Hepatocyte (in vitro differentiated cells): ENCODE measurements at regions not wholly inside any gene's neighbourhood (a gene's known extent, or its start where the extent isn't known, plus 50 kb on each side); places are given as distances from the start of the nearest gene placed in this dataset.

Experiments
- DNase-seq: peaks from one replicate; pipeline ENCODE4 v3.0.0-alpha.2; 2016; ENCODE audit warnings: low spot score
- H2AFZ ChIP-seq: fragments of 200-600 bp; sonication (generic); 2 replicates; pipeline ENCODE4 v1.6.0; 2016; ENCODE audit warnings: antibody characterized with exemption, mild to moderate bottlenecking
- H3K27ac ChIP-seq: fragments of 200-600 bp; sonication (generic); 2 replicates; pipeline ENCODE4 v1.5.1; 2016; ENCODE audit warnings: mild to moderate bottlenecking
- H3K27me3 ChIP-seq: fragments of 200-600 bp; sonication (generic); 2 replicates; pipeline ENCODE4 v1.6.1; 2016
- H3K36me3 ChIP-seq: fragments of 200-600 bp; sonication (generic); replicated peaks from 2 replicates; pipeline ENCODE4 v1.5.1; 2016; ENCODE audit warnings: low read depth; ENCODE audit not compliant: insufficient read depth
- H3K4me1 ChIP-seq: fragments of 200-600 bp; sonication (generic); 2 replicates; pipeline ENCODE4 v1.5.1; 2016; ENCODE audit warnings: mild to moderate bottlenecking, moderate library complexity; ENCODE audit not compliant: insufficient read depth
- H3K4me2 ChIP-seq: fragments of 200-600 bp; sonication (generic); 2 replicates; pipeline ENCODE4 v1.6.0; 2016
- H3K4me3 ChIP-seq: fragments of 200-600 bp; sonication (generic); 2 replicates; pipeline ENCODE4 v1.5.1; 2016; ENCODE audit warnings: mild to moderate bottlenecking
- H3K79me2 ChIP-seq: fragments of 200-600 bp; sonication (generic); 2 replicates; pipeline ENCODE4 v1.6.0; 2017; ENCODE audit warnings: mild to moderate bottlenecking
- H3K9me2 ChIP-seq: fragments of 200-600 bp; sonication (generic); replicated peaks from 2 replicates; pipeline ENCODE4 v1.6.0; 2017; ENCODE audit warnings: mild to moderate bottlenecking; ENCODE audit not compliant: insufficient read depth
- H3K9me3 ChIP-seq: fragments of 200-600 bp; sonication (generic); 2 replicates; pipeline ENCODE4 v1.5.1; 2016; ENCODE audit warnings: low read depth, mild to moderate bottlenecking
- H4K20me1 ChIP-seq: fragments of 200-600 bp; sonication (generic); 2 replicates; pipeline ENCODE4 v1.6.0; 2016; ENCODE audit warnings: mild to moderate bottlenecking; ENCODE audit not compliant: insufficient read depth, poor library complexity, severe bottlenecking
- CTCF ChIP-seq: fragments of 200-600 bp; sonication (generic); IDR thresholded peaks from 2 replicates; pipeline ENCODE4 v1.5.1; 2016; ENCODE audit warnings: antibody characterized with exemption, mild to moderate bottlenecking; ENCODE audit not compliant: poor library complexity
- EZH2 ChIP-seq: fragments of 200-600 bp; sonication (generic); IDR thresholded peaks from 2 replicates; pipeline ENCODE4 v1.6.1; 2016; ENCODE audit warnings: antibody characterized with exemption, mild to moderate bottlenecking, borderline replicate concordance
- EZH2phosphoT487 ChIP-seq: fragments of 200-600 bp; sonication (generic); IDR thresholded peaks from one replicate; pipeline ENCODE4 v1.6.1; 2018; ENCODE audit warnings: antibody characterized with exemption, mild to moderate bottlenecking, low read depth, moderate library complexity; ENCODE audit not compliant: unreplicated experiment, severe bottlenecking
- WGBS: methylation state at CpG from one replicate; pipeline ENCODE4 v1.1.6; 2016; ENCODE audit warnings: low lambda C conversion rate; ENCODE audit errors: missing lambda C conversion rate; 5-methylcytosine and 5-hydroxymethylcytosine counted together

DNA sequence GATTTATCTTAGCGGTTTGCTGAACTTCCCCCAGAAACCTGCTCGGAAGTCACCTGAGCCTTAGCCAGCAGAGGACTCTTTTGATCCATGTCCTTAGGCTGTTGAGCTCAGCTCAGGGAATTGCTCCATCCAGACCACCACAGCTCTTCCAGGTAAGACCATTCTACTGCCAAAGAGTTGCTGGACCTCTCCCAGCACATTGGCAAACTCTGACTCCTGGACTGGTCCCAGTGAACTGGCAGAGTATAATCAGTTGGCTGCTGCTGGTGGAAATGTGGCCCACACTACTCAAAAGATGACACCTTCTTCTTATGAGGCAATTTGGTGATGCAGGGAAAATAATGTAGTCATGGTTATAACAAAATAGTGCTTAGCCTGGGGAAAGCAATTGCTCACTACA lies 308.8 kb upstream of the FIGN start:
- Histone ChIP-seq H3K27me3 (no peaks in the 10 kb centered on the region), H4K20me1 (no peaks in the 10 kb centered on the region), H3K4me2 (no peak overlapping the region), H3K4me1 (no peaks in the 10 kb centered on the region), H3K9me2 (no peaks in the 10 kb centered on the region), H3K27ac (no peak overlapping the region), H3K36me3 (no peaks in the 10 kb centered on the region), H3K79me2 (no peaks in the 10 kb centered on the region), H3K9me3 (no peaks in the 10 kb centered on the region), H2AFZ (no peak overlapping the region), H3K4me3 (no peak overlapping the region)
- 87% methylated on average over 2 of the region's 2 CpGs for WGBS
- TF ChIP-seq CTCF (no peak), EZH2 (no peak), EZH2phosphoT487 (no peak)
- no peak for DNase-seq

GRCh38 chr2:164039270-164039669 lies 303.5 kb upstream of the FIGN start:
- no peaks in the 10 kb centered on the region for H4K20me1 ChIP-seq
- H3K27me3 ChIP-seq = no peaks in the 10 kb centered on the region
- no peaks in the 10 kb centered on the region for H3K79me2 ChIP-seq
- H2AFZ ChIP-seq = no peak overlapping the region
- no peaks in the 10 kb centered on the region for H3K4me1 ChIP-seq
- no peaks in the 10 kb centered on the region for H3K36me3 ChIP-seq
- TF ChIP-seq EZH2phosphoT487 (no peak), EZH2 (no peak), CTCF (no peak)
- no peak overlapping the region for H3K4me3 ChIP-seq
- DNase-seq = no peak
- H3K9me2 ChIP-seq = no peaks in the 10 kb centered on the region
- no peak overlapping the region for H3K4me2 ChIP-seq
- H3K27ac ChIP-seq = no peak overlapping the region
- H3K9me3 ChIP-seq = no peaks in the 10 kb centered on the region

DNA sequence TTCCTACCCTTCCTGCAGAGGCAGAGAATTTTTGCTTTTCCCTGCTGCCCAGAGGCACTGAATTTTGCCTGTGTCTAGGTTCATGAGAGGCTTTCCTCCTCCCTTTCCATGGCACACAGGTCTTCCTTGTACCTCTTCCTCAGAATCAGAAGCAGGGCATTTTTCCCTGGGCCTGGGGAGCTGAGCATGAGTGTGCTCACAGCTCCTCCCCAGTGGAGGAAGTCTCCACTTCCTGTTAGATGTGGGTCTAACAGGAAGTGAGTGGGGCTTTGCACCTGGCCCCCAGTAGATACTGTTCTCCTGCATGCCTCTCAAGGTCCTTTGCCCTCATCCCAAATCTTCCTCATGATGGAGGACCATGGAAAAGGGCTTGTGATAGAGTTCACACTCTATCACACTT lies 297.2 kb upstream of the FIGN start:
- H3K4me2 ChIP-seq = no peak overlapping the region

More for the DNA sequence above, 297.2 kb upstream of the FIGN start:
- Histone ChIP-seq H3K9me3 (no peaks in the 10 kb centered on the region), H3K79me2 (no peaks in the 10 kb centered on the region), H3K27ac (no peak overlapping the region), H3K4me3 (no peak overlapping the region), H2AFZ (no peak overlapping the region), H4K20me1 (no peaks in the 10 kb centered on the region), H3K9me2 (no peaks in the 10 kb centered on the region), H3K4me1 (no peaks in the 10 kb centered on the region), H3K27me3 (no peaks in the 10 kb centered on the region), H3K36me3 (no peaks in the 10 kb centered on the region)
- TF ChIP-seq CTCF (no peak), EZH2 (no peak), EZH2phosphoT487 (no peak)
- no peak for DNase-seq
